GM19035 (cell line): ENCODE measurements at regions not wholly inside any gene's neighbourhood (a gene's known extent, or its start where the extent isn't known, plus 50 kb on each side); places are given as distances from the start of the nearest gene placed in this dataset.
"Not testable (repeated sequence)": the region's sequence is repeated elsewhere in the genome, so short reads cannot be mapped to it uniquely, and the experiment has no call there.

Experiments used
- ATAC-seq: cut with Tn5 transposase; IDR thresholded peaks from one replicate; pipeline ENCODE4 v1.9.1; 2021; ENCODE audit not compliant: unreplicated experiment

- ATAC-seq, result not testable (repeated sequence)
Measured at GRCh38 chr9:67708109-67708508, 150.6 kb upstream of the ANKRD20A1 start.

DNA sequence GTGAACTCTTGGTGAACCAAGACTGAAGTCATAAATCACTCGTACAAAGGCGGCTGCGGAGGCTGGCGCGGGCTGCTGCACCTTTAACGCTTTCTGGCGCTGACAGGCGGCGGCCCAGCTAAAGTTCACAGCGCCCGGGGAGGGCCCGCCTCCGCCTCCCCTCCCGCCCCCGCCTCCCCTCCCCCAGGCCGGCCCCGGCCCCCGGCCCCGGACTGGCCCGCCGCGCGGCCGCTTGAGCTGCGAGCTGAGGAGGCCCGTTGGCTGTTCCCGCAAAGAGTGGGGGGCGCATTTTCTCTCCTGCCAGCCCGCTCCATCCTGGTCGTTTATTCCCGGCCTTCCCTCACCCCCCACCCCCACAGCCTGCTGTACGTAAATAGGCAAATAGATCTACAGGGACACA is 147.3 kb upstream of the ANKRD20A1 start:
- ATAC-seq, result not testable (repeated sequence)

- not testable (repeated sequence) for ATAC-seq
Measured at GRCh38 chr9:67711931-67712330, 146.8 kb upstream of the ANKRD20A1 start.

GRCh38 chr9:67712956-67713355 is 145.8 kb upstream of the ANKRD20A1 start:
- not testable (repeated sequence) for ATAC-seq

DNA sequence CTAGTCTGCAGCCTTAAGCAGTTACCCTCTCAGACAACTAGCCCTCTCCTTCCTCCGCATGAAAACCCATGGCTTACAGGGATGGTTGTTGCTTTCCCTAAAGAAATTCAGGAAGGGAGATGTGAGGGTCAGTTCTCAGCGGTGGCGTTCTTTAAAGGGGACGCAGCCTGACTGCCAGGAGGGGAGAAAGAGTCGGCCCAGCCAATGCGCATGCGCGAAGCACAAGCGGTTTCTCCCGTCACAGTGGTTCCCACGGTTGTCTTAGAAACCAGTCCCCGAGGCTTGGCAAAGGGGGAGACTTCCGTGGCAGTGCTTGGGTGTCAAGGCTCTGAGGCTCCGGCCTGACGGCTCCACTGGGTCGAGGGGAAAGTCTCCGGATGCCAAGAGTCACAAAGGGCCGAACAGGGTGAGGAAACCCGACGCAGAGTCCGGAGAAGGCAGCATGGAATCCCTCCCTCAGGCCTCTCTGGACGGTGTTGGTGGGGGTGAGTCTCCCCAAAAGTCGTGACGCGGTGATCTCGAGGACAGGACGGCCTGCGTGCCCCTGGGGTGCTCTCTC is 140.8 kb upstream of the ANKRD20A1 start:
- ATAC-seq, result not testable (repeated sequence)

DNA sequence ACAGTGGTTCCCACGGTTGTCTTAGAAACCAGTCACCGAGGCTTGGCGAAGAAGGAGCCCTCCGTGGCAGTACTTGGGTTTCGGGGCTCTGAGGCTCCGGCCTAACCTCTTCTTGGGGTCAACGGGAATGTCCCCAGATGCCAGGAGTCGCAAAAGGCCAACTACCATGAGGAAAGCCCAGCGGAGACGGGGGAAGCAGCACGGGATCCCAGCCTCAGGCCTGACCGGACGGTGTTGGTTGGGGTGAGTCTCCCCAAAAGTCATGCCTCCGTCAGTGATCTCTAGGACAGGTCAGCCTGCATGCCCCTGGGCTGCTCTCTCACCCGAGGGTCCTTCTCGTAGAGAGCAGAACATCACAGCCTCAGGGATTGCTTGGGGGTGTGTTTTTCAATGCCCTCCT is 138.2 kb upstream of the ANKRD20A1 start:
- ATAC-seq, result not testable (repeated sequence)

DNA sequence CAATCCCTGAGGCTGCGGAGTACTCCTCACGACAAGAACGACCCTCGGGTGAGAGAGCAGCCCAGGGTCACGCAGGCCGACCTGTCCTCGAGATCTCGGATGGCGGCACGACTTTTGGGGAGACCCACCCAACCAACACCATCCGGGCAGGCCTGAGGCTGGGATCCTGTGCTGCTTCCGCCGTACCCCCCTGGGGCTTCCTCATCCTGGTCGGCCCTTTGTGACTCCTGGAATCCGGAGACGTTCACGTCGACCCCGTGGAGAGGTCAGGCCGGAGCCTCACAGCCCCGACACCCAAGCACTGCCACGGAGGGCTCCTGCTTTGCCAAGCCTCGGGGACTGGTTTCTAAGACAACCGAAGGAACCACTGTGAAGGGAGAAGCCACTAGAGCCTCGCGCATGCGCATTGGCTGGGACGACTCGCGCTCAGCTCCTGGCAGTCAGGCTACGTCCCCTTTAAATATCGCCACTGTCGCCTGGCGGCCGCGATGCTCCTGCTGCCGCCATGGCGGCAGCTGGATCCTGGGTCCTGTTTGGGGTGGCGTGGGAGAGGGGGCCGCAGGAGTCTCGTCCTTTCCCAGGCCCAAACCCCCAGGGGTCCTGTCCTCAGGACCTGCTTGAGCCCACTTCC is 136.2 kb upstream of the ANKRD20A1 start:
- ATAC-seq, result peak; percentile 90

- not testable (repeated sequence) for ATAC-seq
Measured at GRCh38 chr9:67723185-67723584, 135.5 kb upstream of the ANKRD20A1 start.

- not testable (repeated sequence) for ATAC-seq
Measured at GRCh38 chr9:67724885-67725284, 133.8 kb upstream of the ANKRD20A1 start.

- peak; percentile 61 for ATAC-seq
Measured at GRCh38 chr9:67726213-67726988, 132.3 kb upstream of the ANKRD20A1 start.

- ATAC-seq, result not testable (repeated sequence)
Measured at GRCh38 chr9:67763133-67763532, 95.6 kb upstream of the ANKRD20A1 start.

GRCh38 chr9:67771807-67772206 is 86.9 kb upstream of the ANKRD20A1 start:
- ATAC-seq, result not testable (repeated sequence)

GRCh38 chr9:67800170-67800569 is 58.6 kb upstream of the ANKRD20A1 start:
- not testable (repeated sequence) for ATAC-seq
